NCI-H226 (cell line): ENCODE measurements at regions not wholly inside any gene's neighbourhood (a gene's known extent, or its start where the extent isn't known, plus 50 kb on each side); places are given as distances from the start of the nearest gene placed in this dataset.

Experiments
- DNase-seq: peaks from one replicate; pipeline ENCODE4 v3.0.0-alpha.2; 2015

- DNase-seq: no peak
These were observed 390.3 kb downstream of the KDM5D start for GRCh38 chrY:19354061-19354856.

- DNase-seq: no peak
These were observed 392.9 kb downstream of the KDM5D start for GRCh38 chrY:19351616-19352015.

GRCh38 chrY:19321701-19322100 is 422.8 kb downstream of the KDM5D start:
- no peak for DNase-seq

GRCh38 chrY:19319135-19319534 is 425.4 kb downstream of the KDM5D start:
- DNase-seq: no peak

GRCh38 chrY:19317271-19317987 is 427.1 kb downstream of the KDM5D start:
- DNase-seq: no peak

- no peak for DNase-seq
These were observed 436.9 kb downstream of the KDM5D start for GRCh38 chrY:19307627-19308026.

GRCh38 chrY:19303136-19303535 is 441.4 kb downstream of the KDM5D start:
- no peak for DNase-seq

GRCh38 chrY:19290925-19291324 is 453.6 kb downstream of the KDM5D start:
- no peak for DNase-seq

- no peak for DNase-seq
These were observed 470.4 kb downstream of the KDM5D start for GRCh38 chrY:19274076-19274475.

GRCh38 chrY:19268331-19268730 is 476.2 kb downstream of the KDM5D start:
- no peak for DNase-seq

- DNase-seq: no peak
These were observed 479.1 kb downstream of the KDM5D start for GRCh38 chrY:19265404-19265803.

GRCh38 chrY:19262310-19262709 is 482.2 kb downstream of the KDM5D start:
- DNase-seq: no peak

GRCh38 chrY:19232276-19232994 is 458.9 kb upstream of the HSFY2 start:
- DNase-seq: no peak

- no peak for DNase-seq
These were observed 447.2 kb upstream of the HSFY2 start for GRCh38 chrY:19220784-19221183.

- DNase-seq: no peak
These were observed 435.4 kb upstream of the HSFY2 start for GRCh38 chrY:19208915-19209314.

- DNase-seq: no peak
These were observed 433.5 kb upstream of the HSFY2 start for GRCh38 chrY:19207048-19207447.

GRCh38 chrY:19180824-19181223 is 407.3 kb upstream of the HSFY2 start:
- no peak for DNase-seq

- no peak for DNase-seq
These were observed 394.6 kb upstream of the HSFY2 start for GRCh38 chrY:19168202-19168565.

- DNase-seq: no peak
These were observed 394.0 kb upstream of the HSFY2 start for GRCh38 chrY:19167319-19168201.

GRCh38 chrY:19148783-19149182 is 375.2 kb upstream of the HSFY2 start:
- no peak for DNase-seq

GRCh38 chrY:19146296-19146695 is 372.8 kb upstream of the HSFY2 start:
- DNase-seq: no peak

GRCh38 chrY:19142093-19142492 is 368.6 kb upstream of the HSFY2 start:
- DNase-seq: no peak
